HL-60 (cell line): ENCODE measurements at regions not wholly inside any gene's neighbourhood (a gene's known extent, or its start where the extent isn't known, plus 50 kb on each side); places are given as distances from the start of the nearest gene placed in this dataset.

Source experiments
- CTCF ChIP-seq: IDR thresholded peaks from one replicate; pipeline ENCODE4 v1.5.1; 2011; ENCODE audit warnings: low read length, control low read depth, inconsistent platforms; ENCODE audit not compliant: insufficient read depth
- POLR2AphosphoS5 ChIP-seq: IDR thresholded peaks from 2 replicates; pipeline ENCODE4 v1.6.1; 2012; ENCODE audit warnings: low read depth

DNA sequence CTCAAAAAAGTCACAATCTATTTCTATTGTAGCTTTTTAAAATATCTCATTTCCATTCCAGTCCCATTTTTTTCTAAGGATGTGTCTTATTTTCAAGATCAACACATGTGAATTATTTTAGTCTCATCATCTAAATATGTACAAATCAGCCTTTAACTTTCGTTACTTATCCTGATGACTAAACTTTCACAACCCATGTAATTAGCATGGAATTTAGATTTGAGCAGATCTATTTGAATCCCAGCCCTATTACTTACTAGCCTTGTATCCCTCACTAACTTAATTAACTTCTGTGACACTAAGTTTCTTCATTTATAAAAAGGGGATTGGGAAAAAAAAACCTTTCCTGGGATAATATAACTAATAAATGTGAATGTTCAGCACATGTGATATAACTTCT lies 81.1 kb downstream of the UFM1 start:
- TF ChIP-seq CTCF (no peak), POLR2AphosphoS5 (no peak)
